HG02885 (cell line): ENCODE measurements at regions not wholly inside any gene's neighbourhood (a gene's known extent, or its start where the extent isn't known, plus 50 kb on each side); places are given as distances from the start of the nearest gene placed in this dataset.
"Not testable (repeated sequence)": the region's sequence is repeated elsewhere in the genome, so short reads cannot be mapped to it uniquely, and the experiment has no call there.

Experiments used
- ATAC-seq: cut with Tn5 transposase; IDR thresholded peaks from one replicate; pipeline ENCODE4 v1.9.1; 2021; ENCODE audit warnings: mild to moderate bottlenecking; ENCODE audit not compliant: unreplicated experiment, poor library complexity

DNA sequence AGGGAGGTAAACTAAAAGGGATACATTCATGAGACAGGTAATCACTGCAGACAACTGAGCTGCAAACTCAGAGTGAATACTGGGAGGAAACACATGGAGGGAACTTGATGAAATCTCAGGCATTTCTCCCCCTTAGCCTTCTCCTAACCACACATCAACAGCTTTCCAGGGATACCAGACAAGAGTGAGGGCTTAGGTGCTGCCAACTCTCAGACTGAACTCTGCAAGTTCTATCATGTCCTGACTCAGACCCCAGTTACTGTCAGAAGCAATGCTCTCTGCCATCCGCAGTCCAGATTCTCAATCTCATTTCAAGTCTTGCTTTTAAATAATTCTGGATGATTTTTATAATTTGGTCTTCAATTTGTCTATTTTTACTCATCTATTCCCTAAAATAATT is 267.3 kb downstream of the LTN1 start:
- ATAC-seq: no peak

DNA sequence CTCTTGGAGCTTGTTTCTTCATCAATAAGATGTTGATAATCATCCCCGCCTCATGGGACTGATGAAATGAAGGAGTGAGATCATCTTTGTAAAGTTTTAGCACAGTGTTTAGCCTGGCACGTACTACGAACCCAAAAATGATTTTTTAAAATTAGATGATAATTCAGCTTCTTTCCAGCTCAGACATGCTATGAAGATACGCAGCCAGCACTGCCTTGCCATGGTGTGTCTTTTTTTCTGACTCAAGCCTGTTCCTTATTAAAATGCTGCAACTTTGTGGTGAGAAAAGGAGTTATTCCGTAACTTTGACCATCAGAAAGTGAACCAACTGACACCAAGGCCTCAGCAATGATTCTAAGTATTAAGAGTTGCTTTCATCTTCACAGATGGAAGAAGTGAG is 269.0 kb downstream of the LTN1 start:
- ATAC-seq: no peak

DNA sequence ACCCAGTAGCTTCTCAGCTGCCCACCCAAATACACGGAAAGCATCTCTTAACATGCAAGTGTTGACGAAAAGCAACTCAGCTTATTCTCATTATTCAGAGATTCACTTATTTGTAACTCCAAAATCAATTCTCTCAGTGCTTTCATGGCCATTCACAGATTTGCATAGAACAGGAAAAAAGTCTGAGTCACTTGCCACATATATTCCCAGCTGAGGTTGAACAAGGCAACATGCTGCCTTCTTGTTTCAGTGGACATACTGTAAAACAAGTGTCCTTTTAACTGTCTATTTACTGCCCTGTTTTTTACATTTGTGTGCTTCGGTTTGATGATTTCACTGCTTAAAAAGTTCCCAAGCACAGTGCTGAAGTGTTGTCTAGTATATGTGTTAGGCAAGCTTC is 273.0 kb downstream of the LTN1 start:
- no peak for ATAC-seq

DNA sequence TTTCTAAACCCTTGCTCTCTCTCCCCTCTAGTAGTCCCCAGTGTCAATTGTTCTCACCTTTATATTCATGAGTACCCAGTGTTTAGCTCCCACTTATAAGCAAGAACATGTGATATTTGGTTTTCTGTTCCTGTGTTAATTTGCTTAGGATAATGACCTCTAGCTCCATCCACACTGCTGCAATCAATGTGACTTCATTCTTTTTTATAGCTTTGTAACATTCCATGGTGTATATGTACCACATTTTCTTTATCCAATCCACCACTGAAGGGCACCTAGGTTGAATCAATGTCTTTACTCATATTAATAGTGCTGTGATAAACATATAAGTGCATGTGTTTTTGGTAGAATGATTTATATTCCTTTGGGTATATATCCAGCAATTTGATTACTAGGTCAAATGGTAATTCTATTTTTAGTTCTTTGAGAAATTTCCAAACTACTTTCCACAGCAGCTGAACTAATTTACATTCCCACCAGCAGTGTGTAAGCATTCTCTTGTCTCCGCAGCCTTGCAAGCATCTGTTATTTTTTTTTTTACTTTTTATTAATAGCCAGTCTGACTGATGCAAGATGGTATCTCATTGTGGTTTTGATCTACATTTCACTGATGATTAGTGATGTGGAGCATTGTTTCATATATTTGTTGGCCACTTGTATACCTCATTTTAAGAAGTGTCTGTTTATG is 277.8 kb downstream of the LTN1 start:
- no peak for ATAC-seq

DNA sequence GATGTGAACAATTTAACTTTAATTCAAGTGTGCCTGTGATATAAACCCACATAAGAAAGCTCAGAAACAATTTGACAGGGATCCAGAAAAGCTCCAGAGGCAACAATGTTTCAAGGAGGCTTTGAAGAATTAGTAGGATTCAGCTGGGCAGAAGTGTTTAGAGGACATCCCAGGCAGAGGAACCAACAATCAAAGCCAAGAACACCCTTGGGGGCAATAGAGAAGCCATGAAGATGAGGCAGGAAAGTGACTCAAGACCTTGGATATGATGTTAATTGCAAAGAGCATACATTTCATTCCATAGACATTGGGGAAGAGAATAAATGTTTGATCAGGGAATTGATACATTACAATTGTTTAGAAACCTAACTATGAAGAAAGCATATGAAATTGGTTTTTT is 280.3 kb downstream of the LTN1 start:
- no peak for ATAC-seq

DNA sequence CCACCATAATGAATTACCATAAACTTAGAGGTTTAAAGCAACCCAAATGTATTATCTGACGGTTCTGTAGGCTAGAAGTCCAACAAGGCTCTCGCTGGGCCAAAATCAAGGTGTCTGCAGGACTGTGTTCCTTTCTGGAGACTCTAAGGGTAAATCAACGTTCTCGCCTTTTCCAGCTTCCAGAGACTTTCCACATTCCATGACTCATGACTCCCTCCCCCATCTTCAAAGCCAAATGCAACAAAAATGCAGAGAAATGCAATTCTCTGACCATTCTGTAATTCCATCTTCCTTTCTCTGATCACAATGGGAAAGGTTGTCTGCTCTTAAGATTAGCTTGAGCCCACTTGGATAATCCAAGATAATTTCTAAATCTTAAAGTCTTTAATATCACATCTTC is 287.1 kb downstream of the LTN1 start:
- no peak for ATAC-seq

DNA sequence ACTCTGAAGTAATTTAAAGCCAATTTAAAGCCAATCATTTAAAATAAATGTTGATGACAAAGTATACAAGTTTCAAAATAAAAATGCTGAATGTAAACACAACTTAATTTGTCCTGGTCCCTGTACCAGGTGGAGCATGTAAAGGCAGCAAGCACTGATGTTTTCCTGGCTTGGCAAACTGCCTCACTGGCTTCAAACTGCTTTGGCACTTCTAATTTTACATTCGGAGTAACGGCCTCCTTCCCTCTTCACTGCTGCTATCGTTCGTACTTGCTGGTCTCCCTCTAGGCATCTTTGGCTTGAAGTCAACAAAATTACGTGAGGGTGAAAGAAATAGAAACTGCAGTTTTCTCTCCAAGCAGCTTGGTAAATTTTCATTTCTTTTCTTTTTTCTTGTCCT is 287.9 kb downstream of the LTN1 start:
- no peak for ATAC-seq

DNA sequence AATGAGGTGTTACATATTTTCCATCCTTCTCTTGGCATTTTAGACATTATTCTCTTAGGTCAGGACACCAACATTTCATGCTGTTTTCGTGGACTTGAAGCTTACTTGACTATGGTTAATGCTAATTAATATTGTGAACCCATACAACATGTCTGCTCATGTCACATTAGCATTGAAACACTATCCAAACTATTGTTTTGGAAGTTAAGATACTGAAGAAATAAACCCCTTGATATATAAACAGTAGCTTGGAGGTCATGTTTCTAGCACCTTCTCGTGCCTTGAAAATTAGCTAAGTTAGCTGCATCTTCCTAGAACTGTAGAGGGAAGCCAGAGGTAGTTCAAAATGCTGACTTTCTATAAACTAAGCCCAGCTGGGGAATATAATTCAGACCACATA is 288.8 kb downstream of the LTN1 start:
- no peak for ATAC-seq

DNA sequence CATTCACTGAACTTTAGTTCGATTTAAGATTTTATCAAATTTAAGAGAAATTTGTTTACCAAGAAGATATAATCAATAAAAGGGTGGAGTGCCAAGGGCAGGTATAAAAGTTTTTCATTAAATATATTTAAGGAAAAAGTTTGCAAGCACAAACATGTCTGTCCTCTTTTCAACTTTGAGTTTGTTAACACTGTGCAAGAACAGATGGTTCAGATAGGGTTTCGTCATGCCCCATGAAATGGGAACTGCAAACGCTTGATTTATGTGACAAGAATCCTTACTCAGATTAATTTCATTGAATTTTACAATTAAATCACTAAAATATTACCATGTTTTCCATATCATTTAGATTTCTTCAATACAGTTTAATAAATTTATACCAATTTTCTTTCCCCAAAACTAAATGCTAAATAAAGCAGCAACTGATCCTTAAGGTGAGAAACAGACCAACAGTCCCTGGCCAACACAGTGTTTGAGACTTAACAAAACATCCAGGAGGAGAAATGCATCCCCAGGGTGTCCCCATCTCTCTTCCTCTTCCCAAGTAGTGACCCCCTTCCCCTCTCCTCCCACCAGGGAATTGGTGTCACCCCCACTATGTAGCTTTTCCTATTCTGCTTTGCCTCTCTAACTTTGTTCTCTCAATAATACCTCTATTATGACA is 292.9 kb downstream of the LTN1 start:
- no peak for ATAC-seq

DNA sequence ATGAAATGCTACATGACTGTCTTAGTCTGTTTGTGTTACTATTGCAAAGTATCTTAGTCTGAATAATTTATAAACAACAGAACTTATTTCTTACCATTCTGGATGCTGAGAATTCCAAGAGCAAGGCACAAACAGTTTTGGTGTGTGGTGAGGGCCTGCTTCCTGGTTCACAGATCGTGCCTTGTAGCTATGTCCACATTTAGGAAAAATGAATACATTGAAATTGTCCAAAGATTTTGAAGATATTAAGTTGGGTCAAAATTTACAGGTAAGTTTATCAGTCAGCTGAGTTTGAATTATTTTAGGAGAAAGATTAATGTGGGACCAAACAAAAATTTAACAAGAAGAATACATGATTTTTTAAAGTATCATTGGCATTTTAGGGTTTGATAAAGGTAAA is 293.5 kb downstream of the LTN1 start:
- no peak for ATAC-seq

DNA sequence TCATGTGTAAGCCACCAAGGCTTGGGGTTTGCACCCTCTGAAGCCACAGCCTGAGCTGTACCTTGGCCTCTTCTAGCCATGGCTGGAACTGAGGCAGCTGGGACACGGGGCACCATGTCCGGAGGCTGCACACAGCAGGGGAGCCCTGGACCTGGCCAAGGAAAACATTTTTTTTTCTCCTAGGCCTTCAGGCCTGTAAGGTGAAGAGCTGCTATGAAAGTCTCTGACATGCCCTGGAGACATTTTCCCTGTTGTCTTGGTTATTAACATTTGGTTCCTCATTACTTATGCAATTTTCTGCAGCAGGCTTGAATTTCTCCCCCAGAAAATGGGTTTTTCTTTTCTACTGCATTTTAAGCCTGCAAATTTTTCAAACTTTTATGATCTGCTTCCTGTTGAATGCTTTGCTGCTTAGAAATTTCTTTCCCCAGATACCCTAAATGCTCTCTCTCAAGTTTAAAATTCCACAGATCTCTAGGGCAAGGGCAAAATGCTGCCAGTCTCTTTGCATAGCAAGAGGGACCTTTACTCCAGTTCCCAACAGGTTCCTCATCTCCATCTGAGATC is 295.8 kb downstream of the LTN1 start:
- no peak for ATAC-seq

DNA sequence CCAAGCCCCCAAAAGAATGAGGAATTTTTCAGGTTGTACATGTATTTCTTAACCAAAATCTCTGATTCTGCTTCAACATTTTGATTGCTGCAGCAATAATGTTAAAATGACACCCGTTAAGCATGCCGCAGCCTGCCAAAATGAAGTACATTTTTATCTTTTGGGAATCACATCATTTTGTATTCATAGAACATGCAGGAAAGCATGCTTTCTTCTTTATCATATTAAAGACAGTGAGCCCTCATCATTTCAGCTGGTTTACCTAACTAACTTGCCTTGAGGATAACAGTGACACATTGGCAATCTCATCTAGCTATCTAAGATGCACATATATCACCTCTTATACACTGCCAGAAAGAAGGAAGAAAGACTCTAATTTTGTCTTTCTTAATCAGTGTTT is 299.2 kb downstream of the LTN1 start:
- no peak for ATAC-seq

DNA sequence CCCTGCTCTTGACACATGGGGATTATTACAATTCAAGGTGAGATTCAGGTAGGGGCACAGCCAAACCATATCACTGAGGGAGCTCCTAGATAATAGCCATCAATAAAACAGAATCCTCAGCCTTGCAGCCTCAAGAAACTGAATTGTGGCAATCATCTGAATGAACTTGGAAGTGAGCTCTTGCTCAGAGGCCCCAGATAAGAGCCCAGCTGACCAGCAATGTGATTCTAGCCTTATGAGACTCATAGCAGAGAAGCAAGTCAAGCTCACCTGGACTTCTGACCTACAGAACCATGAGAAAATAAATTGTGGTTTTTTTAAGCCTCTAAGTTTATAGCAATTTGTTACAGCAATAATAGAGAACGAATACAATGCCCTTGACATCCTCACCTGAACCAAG is 302.5 kb downstream of the LTN1 start:
- no peak for ATAC-seq

DNA sequence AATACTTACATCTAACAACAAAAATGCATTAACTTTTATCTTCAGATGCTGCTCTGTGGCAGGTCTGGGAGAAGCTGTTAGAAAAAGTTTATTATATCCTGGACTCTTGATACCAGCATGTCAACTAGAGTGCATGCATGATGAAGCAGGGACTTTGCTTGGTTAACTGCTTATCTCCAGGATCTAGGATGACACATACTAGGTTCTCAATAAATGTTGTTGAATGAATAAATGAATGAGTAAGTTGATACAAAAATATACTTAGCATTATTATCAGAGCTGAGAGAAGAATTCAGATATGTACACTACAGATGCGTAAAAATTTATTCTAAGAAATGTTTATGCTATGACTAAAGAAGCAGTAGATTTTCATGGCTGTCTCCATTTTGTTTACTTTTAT is 304.3 kb downstream of the LTN1 start:
- ATAC-seq: no peak

DNA sequence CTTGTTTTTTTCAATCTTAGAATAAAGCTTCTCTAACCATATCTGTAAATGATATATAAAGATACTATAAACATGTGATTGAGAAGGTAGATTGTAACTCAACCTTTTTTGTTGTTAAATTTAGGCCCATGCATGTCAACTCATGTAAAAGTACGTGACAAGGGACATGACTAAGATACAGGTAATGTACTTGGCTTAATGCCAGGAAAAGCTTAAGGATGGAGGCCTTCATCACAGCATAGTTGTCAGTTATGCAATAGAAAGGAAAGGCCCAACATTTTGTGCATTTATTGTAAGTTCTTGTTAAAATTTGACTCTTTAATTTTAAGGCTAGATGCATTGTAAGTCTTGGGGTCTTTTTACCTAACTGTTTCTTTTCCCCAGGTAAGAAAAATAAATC is 305.1 kb downstream of the LTN1 start:
- no peak for ATAC-seq

DNA sequence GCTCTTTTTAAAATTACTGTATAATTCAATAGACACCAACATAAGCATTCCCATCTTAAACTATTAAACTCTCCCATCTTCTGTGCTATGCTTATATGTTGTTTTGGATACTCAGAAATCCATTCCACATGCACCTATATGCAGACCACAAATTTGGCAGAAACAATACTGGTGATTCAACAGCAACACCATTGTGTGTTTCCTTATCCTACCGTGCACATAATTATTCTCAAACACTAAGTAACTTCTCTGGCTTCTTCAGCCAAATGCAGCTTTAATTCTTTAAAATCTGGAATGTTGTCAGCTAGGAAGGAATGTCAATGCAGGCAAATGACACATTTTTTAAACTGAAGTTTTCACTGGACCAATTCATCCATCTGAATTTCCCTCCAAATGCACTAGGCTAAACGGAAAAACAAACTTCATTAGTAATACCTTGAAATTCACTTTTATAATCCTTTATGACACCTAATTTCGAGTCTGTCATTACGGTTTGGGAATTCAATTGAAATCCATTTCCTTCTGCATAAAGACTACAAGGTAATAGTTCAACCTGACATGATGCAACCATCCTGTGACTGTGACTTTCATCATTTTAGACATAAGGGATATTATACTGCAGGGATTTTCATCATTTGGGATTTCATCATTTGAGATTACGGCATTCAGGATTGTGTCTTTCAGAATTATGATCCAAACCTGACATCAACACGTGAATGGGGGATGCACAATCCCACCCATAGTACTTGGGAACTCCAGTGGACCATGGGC is 308.5 kb downstream of the LTN1 start:
- ATAC-seq: no peak

DNA sequence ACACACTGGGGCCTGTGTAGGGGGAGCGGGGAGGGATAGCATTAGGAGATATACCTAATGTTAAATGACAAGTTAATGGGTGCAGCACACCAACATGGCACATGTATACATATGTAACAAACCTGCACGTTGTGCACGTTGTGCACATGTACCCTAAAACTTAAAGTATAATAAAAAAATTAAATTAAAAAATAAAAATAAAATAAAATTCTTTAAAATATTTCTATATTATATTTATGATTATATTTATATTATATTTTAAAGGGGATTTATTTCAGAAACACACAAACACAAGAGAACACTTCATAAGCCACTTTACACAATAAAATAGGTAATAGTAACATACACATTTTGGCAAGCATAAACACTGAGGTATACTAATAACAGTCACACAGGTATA is 309.8 kb downstream of the LTN1 start:
- not testable (repeated sequence) for ATAC-seq

DNA sequence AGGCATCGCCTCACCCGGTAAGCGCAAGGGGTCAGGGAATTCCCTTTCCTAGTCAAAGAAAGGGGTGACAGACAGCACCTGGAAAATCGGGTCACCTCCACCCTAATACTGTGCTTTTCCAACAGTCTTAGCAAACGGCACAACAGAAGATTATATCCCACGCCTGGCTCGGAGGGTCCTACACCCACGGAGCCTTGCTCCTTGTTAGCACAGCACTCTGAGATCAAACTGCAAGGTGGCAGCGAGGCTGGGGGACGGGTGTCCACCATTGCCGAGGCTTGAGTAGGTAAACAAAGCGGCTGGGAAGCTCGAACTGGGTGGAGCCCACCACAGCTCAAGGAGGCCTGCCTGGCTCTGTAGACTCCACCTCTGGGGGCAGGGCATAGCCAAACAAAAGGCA is 315.6 kb downstream of the LTN1 start:
- ATAC-seq: not testable (repeated sequence)

DNA sequence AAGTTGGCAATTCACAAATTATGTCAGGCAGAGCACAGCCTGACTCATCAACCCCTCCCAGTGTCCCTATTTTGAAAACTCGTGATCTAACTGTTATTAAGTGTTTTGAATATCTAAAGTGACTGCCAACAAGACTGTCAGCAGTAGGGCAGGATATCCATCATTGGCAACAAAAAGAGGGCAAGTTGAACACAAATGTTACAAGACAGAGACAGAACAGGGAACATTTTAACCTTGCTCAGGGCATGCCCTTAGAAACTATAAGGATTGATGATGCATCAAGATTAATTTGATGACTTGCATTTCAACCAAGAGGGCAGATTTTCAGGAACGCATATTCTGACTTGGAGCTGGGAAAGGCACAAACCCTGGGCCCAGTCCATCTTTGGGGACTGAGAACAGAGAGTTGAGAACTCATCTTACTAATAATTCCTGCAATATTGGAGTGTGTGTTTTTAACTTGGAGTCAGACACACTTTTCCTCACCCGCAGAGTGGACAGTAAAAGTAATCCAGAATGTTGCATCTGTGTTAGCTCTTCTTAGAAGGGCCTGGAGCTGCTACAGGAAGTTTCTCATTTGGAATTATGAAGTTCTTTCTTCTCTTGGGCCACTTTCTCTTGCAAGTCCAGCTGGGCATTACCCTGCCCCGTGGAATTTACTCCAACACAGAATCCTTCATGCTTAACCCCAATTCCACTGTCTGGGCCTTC is 317.2 kb downstream of the LTN1 start:
- ATAC-seq: no peak

DNA sequence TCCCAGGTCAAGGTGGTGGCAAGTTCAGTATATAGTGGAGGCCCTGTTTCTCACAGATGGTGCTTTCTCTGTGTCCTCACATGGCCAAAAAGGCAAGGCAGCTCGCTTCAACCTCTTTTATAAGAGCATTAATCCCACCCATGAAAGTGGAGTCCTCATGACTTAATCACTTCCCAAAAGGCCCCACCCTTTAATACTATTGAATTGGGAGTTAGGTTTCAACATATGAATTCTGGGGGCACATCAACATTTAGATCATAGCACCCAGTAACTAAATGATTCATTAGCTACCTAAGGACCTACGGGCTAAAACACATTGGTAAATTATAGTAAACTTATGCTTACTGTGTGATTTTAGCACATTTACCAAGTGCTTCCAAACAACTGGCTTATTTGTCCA is 317.9 kb downstream of the LTN1 start:
- ATAC-seq: no peak
